ENCODE measurements at regions not wholly inside any gene's neighbourhood (a gene's known extent, or its start where the extent isn't known, plus 50 kb on each side); places are given as distances from the start of the nearest gene placed in this dataset.

DNA sequence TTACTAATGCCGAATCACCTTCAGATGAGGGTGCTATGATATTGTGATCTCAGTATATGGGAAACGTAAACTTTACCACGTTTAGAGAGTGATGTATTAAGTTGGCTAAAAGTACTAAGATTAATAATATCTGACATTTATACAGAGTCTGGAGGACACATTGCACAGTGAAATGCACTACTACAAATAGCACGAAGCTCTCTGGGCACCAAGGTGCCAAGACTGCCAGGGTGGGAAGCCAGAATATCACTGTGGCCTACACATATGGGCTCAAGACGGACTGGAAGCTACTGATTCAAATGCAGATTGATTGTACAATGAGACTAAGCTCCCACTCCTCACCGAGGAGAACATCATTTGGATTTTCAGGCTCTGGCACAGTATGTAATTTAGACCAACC lies 113.3 kb upstream of the LIPC start:
- POLR2A ChIA-PET, result no interaction called here
- ATAC-seq (ENCODE audit: low read depth) (no peak), DNase-seq (no peak)
- no peaks in the 10 kb centered on the region for H3K9me3 Mint-ChIP-seq (ENCODE audit: insufficient read depth)
- intact Hi-C loops (cut with micrococcal nuclease), result no loop called here
- Histone ChIP-seq H3K27me3 (replicated peaks in 1 of 4; ENCODE audit: control extremely low read depth in 1 of 4, control insufficient read depth in 3 of 4, insufficient read depth in 4 of 4, low read length in 3 of 4) (no peaks in the 10 kb centered on the region), H3K4me2 (replicated peaks; ENCODE audit: low read depth, low read length, poor library complexity, severe bottlenecking) (no peak overlapping the region), H3K4me1 (ENCODE audit: control insufficient read depth in 2 of 2, insufficient read depth in 2 of 2, low read length in 2 of 2) (no peaks in the 10 kb centered on the region), H2AFZ (ENCODE audit: insufficient read depth, low read depth, low read length, poor library complexity, severe bottlenecking) (no peak overlapping the region), H4K20me1 (ENCODE audit: control insufficient read depth, insufficient read depth, low read length, poor library complexity, severe bottlenecking) (no peaks in the 10 kb centered on the region), H3K27ac (ENCODE audit: low read length in 2 of 2) (no peak overlapping the region), H3K36me3 (replicated peaks in 1 of 2; ENCODE audit: control extremely low read depth in 1 of 2, control insufficient read depth in 1 of 2, extremely low read depth in 1 of 2, insufficient read depth in 2 of 2, low read length in 1 of 2) (no peaks in the 10 kb centered on the region), H3K9me3 (ENCODE audit: control extremely low read depth in 1 of 3, control insufficient read depth in 2 of 3, insufficient read depth in 1 of 3, low read length in 2 of 3) (no peaks in the 10 kb centered on the region), H3K9ac (ENCODE audit: low read length) (no peak overlapping the region), H3K79me2 (ENCODE audit: control insufficient read depth, insufficient read depth, low read length) (no peaks in the 10 kb centered on the region), H3K4me3 (ENCODE audit: control extremely low read depth in 1 of 5, extremely low read depth in 1 of 5, insufficient read depth in 1 of 5, low read depth in 2 of 5, low read length in 4 of 5) (no peak overlapping the region)
- TF ChIP-seq, protein P1, sequence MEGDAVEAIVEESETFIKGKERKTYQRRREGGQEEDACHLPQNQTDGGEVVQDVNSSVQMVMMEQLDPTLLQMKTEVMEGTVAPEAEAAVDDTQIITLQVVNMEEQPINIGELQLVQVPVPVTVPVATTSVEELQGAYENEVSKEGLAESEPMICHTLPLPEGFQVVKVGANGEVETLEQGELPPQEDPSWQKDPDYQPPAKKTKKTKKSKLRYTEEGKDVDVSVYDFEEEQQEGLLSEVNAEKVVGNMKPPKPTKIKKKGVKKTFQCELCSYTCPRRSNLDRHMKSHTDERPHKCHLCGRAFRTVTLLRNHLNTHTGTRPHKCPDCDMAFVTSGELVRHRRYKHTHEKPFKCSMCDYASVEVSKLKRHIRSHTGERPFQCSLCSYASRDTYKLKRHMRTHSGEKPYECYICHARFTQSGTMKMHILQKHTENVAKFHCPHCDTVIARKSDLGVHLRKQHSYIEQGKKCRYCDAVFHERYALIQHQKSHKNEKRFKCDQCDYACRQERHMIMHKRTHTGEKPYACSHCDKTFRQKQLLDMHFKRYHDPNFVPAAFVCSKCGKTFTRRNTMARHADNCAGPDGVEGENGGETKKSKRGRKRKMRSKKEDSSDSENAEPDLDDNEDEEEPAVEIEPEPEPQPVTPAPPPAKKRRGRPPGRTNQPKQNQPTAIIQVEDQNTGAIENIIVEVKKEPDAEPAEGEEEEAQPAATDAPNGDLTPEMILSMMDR (IDR thresholded peaks at IDR 0.05), result no peak
- no peak for TF ChIP-seq EZH2 (IDR thresholded peaks at IDR 0.05; ENCODE audit: borderline replicate concordance, insufficient read depth, low read depth, low read length, poor library complexity, severe bottlenecking)
- no peaks in the 10 kb centered on the region for H3K27me3 Mint-ChIP-seq
- WGBS (ENCODE audit: insufficient coverage), result 100% methylated on average over 2 of the region's 6 CpGs
- H3K4me3 Mint-ChIP-seq, result no peak overlapping the region
- no peak overlapping the region for H3K27ac Mint-ChIP-seq
- CTCF ChIA-PET, result no interaction called here
- H3K4me1 Mint-ChIP-seq, result peaks cover 12% of the 10 kb centered on the region

DNA sequence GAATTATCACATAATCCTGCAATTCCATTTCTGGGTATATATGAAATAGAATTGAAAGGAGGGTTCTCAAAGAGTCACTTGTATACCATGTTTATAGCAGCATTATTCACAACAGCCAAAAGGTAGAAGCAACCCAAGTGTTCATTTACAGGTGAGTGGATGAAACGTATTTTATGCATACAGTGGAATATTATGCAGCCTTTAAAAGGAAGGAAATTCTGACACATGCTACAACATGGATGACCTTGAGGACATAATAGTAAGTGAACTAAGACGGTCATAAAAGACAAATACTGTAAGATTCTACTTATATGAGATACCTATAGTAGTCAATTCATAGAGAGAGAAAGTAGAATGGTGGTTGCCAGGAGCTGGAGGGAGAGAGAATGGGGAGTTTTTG lies 110.8 kb upstream of the LIPC start:
- WGBS (ENCODE audit: insufficient coverage), result no CpG with 5 or more reads among the region's 2 CpGs
- Mint-ChIP-seq H3K27ac (no peak overlapping the region), H3K4me1 (no peaks in the 10 kb centered on the region), H3K9me3 (ENCODE audit: insufficient read depth) (no peaks in the 10 kb centered on the region), H3K27me3 (no peaks in the 10 kb centered on the region), H3K4me3 (no peak overlapping the region)
- H3K4me2 ChIP-seq (replicated peaks; ENCODE audit: low read depth, low read length, poor library complexity, severe bottlenecking), result no peak overlapping the region
- H3K27ac ChIP-seq (ENCODE audit: low read length in 2 of 2), result no peak overlapping the region
- H2AFZ ChIP-seq (ENCODE audit: insufficient read depth, low read depth, low read length, poor library complexity, severe bottlenecking), result no peak overlapping the region
- H3K4me3 ChIP-seq (ENCODE audit: control extremely low read depth in 1 of 5, extremely low read depth in 1 of 5, insufficient read depth in 1 of 5, low read depth in 2 of 5, low read length in 4 of 5), result no peak overlapping the region
- no peak for TF ChIP-seq EZH2 (IDR thresholded peaks at IDR 0.05; ENCODE audit: borderline replicate concordance, insufficient read depth, low read depth, low read length, poor library complexity, severe bottlenecking)
- TF ChIP-seq, protein P1 (IDR thresholded peaks at IDR 0.05), result no peak
- no peaks in the 10 kb centered on the region for H3K27me3 ChIP-seq (replicated peaks in 1 of 4; ENCODE audit: control extremely low read depth in 1 of 4, control insufficient read depth in 3 of 4, insufficient read depth in 4 of 4, low read length in 3 of 4)
- ChIA-PET POLR2A (no interaction called here), CTCF (no interaction called here)
- no peaks in the 10 kb centered on the region for H3K36me3 ChIP-seq (replicated peaks in 1 of 2; ENCODE audit: control extremely low read depth in 1 of 2, control insufficient read depth in 1 of 2, extremely low read depth in 1 of 2, insufficient read depth in 2 of 2, low read length in 1 of 2)
- H3K9me3 ChIP-seq (ENCODE audit: control extremely low read depth in 1 of 3, control insufficient read depth in 2 of 3, insufficient read depth in 1 of 3, low read length in 2 of 3), result no peaks in the 10 kb centered on the region
- H3K9ac ChIP-seq (ENCODE audit: low read length), result no peak overlapping the region
- intact Hi-C loops (cut with micrococcal nuclease), result no loop called here
- no peaks in the 10 kb centered on the region for H4K20me1 ChIP-seq (ENCODE audit: control insufficient read depth, insufficient read depth, low read length, poor library complexity, severe bottlenecking)
- H3K79me2 ChIP-seq (ENCODE audit: control insufficient read depth, insufficient read depth, low read length), result no peaks in the 10 kb centered on the region
- no peaks in the 10 kb centered on the region for H3K4me1 ChIP-seq (ENCODE audit: control insufficient read depth in 2 of 2, insufficient read depth in 2 of 2, low read length in 2 of 2)
- no peak for ATAC-seq (ENCODE audit: low read depth)
- no peak for DNase-seq

Measured in B cell (primary cell).